HUES64 (cell line): ENCODE measurements at regions not wholly inside any gene's neighbourhood (a gene's known extent, or its start where the extent isn't known, plus 50 kb on each side); places are given as distances from the start of the nearest gene placed in this dataset.
"Not testable (repeated sequence)": the region's sequence is repeated elsewhere in the genome, so short reads cannot be mapped to it uniquely, and the experiment has no call there.

Experiments
- H3K27ac ChIP-seq: 2 replicates; pipeline ENCODE4 v1.7.0; 2013; ENCODE audit warnings: low read depth, low read length, inconsistent platforms
- H3K27me3 ChIP-seq: 2 replicates; pipeline ENCODE4 v1.6.1; 2013; ENCODE audit warnings: mild to moderate bottlenecking, low read length; ENCODE audit not compliant: insufficient read depth
- H3K36me3 ChIP-seq: 2 replicates; pipeline ENCODE4 v1.6.1; 2013; ENCODE audit warnings: mild to moderate bottlenecking, low read length; ENCODE audit not compliant: insufficient read depth
- H3K4me1 ChIP-seq: 2 replicates; pipeline ENCODE4 v1.6.1; 2013; ENCODE audit warnings: mild to moderate bottlenecking, low read length, moderate library complexity; ENCODE audit not compliant: insufficient read depth
- H3K4me3 ChIP-seq: 2 replicates; pipeline ENCODE4 v1.5.1; 2013; ENCODE audit warnings: mild to moderate bottlenecking, low read length, moderate library complexity
- H3K9ac ChIP-seq: 2 replicates; pipeline ENCODE4 v1.6.1; 2013; ENCODE audit warnings: mild to moderate bottlenecking, low read depth, low read length
- H3K9me3 ChIP-seq: 2 replicates; pipeline ENCODE4 v1.6.1; 2013; ENCODE audit warnings: low read depth, low read length; ENCODE audit not compliant: insufficient read depth
- WGBS: fragments of 150-250, 120-280 bp; methylation state at CpG from one replicate; pipeline ENCODE4 v1.1.7; 2013; ENCODE audit warnings: missing lambda C conversion rate; 5-methylcytosine and 5-hydroxymethylcytosine counted together

DNA sequence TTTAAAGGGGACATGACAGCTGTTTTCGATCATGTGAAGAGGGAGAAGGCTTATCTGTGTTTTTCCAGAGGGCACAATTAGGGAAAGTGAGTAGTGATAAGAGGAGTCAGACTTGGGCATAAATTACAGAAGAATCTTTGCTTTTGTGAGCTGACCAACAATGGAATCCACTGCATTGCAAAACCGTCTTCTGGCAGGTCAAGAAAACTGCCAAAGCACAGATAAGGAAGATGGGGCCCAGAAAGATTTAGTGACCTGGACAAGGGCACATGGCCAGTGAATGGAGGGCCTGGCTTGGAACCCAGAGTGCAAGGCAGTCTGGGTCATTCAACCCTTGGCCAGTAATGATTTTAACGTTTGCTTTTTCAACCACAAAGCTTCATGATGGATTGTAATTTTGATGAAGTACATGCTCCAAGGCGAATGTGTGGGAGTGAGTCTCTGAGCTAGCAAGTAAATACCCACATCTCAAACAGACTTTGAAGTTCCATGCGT lies 153.2 kb upstream of the MAST4 start:
- no peak overlapping the region for H3K4me3 ChIP-seq
- H3K4me1 ChIP-seq: no peaks in the 10 kb centered on the region
- H3K9ac ChIP-seq: no peak overlapping the region
- no peaks in the 10 kb centered on the region for H3K27me3 ChIP-seq
- H3K36me3 ChIP-seq: no peaks in the 10 kb centered on the region
- H3K27ac ChIP-seq: no peak overlapping the region
- 90% methylated on average over 3 of the region's 5 CpGs for WGBS
- no peaks in the 10 kb centered on the region for H3K9me3 ChIP-seq

- no peak overlapping the region for H3K9ac ChIP-seq
- H3K36me3 ChIP-seq: no peaks in the 10 kb centered on the region
- 94% methylated on average over 4 of the region's 4 CpGs for WGBS
- H3K9me3 ChIP-seq: no peaks in the 10 kb centered on the region
- no peak overlapping the region for H3K4me3 ChIP-seq
- no peak overlapping the region for H3K27ac ChIP-seq
- no peaks in the 10 kb centered on the region for H3K27me3 ChIP-seq
- H3K4me1 ChIP-seq: no peaks in the 10 kb centered on the region
These were observed 152.6 kb upstream of the MAST4 start for GRCh38 chr5:66443462-66444130.

DNA sequence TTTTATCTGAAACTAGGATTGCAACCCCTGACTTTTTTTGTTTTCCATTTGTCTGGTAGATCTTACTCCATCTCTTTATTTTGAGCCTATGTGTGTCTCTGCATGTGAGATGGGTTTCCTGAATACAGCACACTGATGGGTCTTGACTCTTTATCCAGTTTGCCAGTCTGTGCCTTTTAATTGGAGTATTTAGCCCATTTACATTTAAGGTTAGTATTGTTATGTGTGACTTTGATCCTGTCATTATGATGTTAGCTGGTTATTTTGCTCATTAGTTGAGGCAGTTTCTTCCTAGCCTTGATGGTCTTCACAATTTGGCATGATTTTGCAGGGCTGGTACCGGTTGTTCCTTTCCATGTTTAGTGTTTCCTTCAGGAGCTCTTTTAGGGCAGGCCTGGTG lies 148.1 kb upstream of the MAST4 start:
- H3K36me3 ChIP-seq, H3K4me1 ChIP-seq: not testable (repeated sequence)
- WGBS: 91% methylated on average over 1 of the region's 1 CpG

DNA sequence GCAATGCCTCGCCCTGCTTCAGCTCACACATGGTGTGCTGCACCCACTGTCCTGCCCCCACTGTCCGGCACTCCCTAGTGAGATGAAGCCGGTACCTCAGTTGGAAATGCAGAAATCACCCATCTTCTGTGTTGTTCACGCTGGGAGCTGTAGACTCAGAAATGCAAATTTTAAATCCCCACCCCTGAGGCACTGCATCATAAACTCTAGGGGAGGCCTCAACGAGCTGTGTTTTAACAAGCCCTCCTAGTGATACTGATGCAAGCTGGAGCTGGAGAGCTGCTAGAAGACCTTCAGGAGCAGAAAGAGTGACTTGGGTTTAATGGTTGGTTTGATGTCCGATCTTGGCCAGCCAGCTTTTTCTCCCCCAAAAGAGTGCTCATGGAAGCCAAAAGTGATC lies 146.0 kb upstream of the MAST4 start:
- no peaks in the 10 kb centered on the region for H3K4me1 ChIP-seq
- H3K4me3 ChIP-seq: no peak overlapping the region
- H3K27me3 ChIP-seq: no peaks in the 10 kb centered on the region
- peaks cover 18% of the 10 kb centered on the region for H3K9me3 ChIP-seq
- no peak overlapping the region for H3K9ac ChIP-seq
- 91% methylated on average over 6 of the region's 6 CpGs for WGBS
- H3K27ac ChIP-seq: no peak overlapping the region
- H3K36me3 ChIP-seq: no peaks in the 10 kb centered on the region

More for the DNA sequence above, 148.1 kb upstream of the MAST4 start:
- H3K27ac ChIP-seq, H3K4me3 ChIP-seq, H3K9ac ChIP-seq, H3K27me3 ChIP-seq: not testable (repeated sequence)
- peaks cover 18% of the 10 kb centered on the region for H3K9me3 ChIP-seq

DNA sequence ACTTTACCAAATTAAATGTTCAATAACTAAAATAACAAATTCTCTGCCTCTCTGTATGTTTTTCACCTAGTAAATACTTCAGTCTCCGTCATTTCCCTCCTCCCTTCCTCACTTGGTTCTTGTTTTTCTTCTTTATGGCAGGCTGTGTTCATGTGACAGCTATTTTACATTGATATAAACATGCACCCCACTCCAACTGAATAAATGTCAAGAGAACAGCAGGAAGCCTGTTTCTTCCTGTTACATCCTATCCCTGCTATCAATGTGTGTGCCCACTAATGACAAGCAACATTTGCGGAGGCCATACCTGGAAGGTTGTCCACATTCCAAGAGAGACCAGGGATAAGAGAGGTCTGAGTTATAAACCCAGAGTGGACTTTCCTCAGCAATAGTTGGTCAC lies 145.2 kb upstream of the MAST4 start:
- Histone ChIP-seq H3K27me3 (no peaks in the 10 kb centered on the region), H3K4me1 (no peaks in the 10 kb centered on the region), H3K36me3 (no peaks in the 10 kb centered on the region), H3K4me3 (no peak overlapping the region), H3K9me3 (peaks cover 18% of the 10 kb centered on the region), H3K27ac (no peak overlapping the region), H3K9ac (no peak overlapping the region)
- WGBS: 95% methylated on average over 2 of the region's 2 CpGs

GRCh38 chr5:66452109-66452508 lies 144.1 kb upstream of the MAST4 start:
- H3K27ac ChIP-seq: peak overlapping the region; percentile 65; the same call in 1 of the 2 replicates
- peaks cover 18% of the 10 kb centered on the region for H3K9me3 ChIP-seq
- no peaks in the 10 kb centered on the region for H3K27me3 ChIP-seq
- WGBS: 37% methylated on average over 1 of the region's 1 CpG
- H3K4me1 ChIP-seq: 0 out of 2 replicates have a peak, but pooled peaks cover 8% of the 10 kb centered on the region
- H3K36me3 ChIP-seq: no peaks in the 10 kb centered on the region
- H3K9ac ChIP-seq: no peak overlapping the region
- H3K4me3 ChIP-seq: no peak overlapping the region

DNA sequence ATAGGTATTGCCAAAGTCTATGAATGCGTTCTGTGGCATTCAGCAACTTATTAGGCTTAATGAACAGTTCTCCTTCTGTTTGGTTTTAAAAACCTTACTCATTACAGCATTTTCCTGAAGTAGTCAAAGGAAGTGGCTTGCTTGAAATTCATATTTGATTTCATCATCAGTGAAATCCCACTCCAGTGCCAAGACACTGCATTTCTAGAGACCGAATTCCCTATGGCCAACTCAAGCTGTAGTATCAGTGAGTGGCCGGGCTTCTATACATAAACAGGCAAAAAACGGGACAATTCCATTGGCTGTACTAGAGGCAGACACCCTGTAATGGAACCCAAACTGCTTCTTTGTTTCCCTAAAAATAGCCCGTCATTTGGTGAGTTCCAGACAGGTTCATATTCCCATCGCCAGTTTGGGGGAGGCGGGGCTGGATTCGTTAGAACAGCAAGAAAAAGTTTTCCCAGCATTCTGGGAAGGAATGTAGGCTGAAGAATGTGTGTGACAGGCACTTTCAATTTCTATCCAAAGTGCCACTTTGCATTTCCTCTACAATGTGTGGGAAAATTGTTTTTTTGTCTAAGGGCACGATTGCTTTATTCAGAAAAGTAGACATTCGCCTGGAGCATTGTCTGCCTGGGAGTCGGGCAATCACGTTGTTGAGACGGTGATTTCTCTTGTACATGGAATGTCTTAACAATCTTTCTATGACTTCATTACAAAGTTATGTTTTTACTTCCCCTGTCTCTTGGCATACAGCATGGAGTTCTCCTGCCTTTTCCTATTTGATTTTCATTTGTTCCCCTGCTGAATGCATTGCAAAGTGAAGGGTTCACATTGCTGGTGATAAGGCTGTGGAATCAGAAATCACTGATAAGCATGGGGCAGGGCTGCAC lies 141.8 kb upstream of the MAST4 start:
- no peaks in the 10 kb centered on the region for H3K27me3 ChIP-seq
- H3K27ac ChIP-seq: no peak overlapping the region
- H3K36me3 ChIP-seq: no peaks in the 10 kb centered on the region
- WGBS: 90% methylated on average over 13 of the region's 13 CpGs
- H3K9me3 ChIP-seq: peaks cover 18% of the 10 kb centered on the region
- H3K4me3 ChIP-seq: no peak overlapping the region
- H3K9ac ChIP-seq: no peak overlapping the region
- 0 out of 2 replicates have a peak, but pooled peaks cover 8% of the 10 kb centered on the region for H3K4me1 ChIP-seq

GRCh38 chr5:66459728-66460127 lies 136.5 kb upstream of the MAST4 start:
- H3K36me3 ChIP-seq: no peaks in the 10 kb centered on the region
- H3K9me3 ChIP-seq: peaks cover 5% of the 10 kb centered on the region; the same call in 1 of the 2 replicates
- H3K9ac ChIP-seq: no peak overlapping the region
- H3K27ac ChIP-seq: no peak overlapping the region
- WGBS: 95% methylated on average over 3 of the region's 3 CpGs
- H3K4me1 ChIP-seq: 0 out of 2 replicates have a peak, but pooled peaks cover 8% of the 10 kb centered on the region
- H3K4me3 ChIP-seq: no peak overlapping the region
- no peaks in the 10 kb centered on the region for H3K27me3 ChIP-seq

DNA sequence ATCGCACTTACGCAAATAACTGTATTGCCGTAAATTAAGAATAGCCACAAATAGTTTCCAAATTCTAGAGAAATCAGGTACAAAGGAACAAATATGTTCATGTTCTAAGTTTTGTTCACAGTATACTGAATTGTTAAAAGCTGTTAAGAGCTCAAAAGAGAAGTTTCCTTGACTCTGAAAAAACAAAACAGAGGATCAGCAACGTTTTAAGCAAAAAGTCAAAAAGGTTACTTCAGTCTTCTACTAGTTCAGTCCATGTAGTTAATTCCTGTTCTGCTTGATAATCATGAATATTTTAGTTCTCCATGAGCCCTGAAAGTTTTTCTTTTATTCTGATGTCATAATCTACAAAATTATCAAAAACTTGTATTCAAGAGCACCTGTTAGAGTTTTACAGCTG lies 128.6 kb upstream of the MAST4 start:
- H3K9ac ChIP-seq: no peak overlapping the region
- no peak overlapping the region for H3K27ac ChIP-seq
- H3K27me3 ChIP-seq: no peaks in the 10 kb centered on the region
- WGBS: 97% methylated on average over 4 of the region's 4 CpGs
- peaks cover 61% of the 10 kb centered on the region for H3K9me3 ChIP-seq
- no peaks in the 10 kb centered on the region for H3K4me1 ChIP-seq
- H3K4me3 ChIP-seq: no peak overlapping the region
- H3K36me3 ChIP-seq: no peaks in the 10 kb centered on the region

GRCh38 chr5:66469684-66470083 lies 126.5 kb upstream of the MAST4 start:
- no peaks in the 10 kb centered on the region for H3K36me3 ChIP-seq
- H3K9me3 ChIP-seq: peaks cover 57% of the 10 kb centered on the region
- no peaks in the 10 kb centered on the region for H3K27me3 ChIP-seq
- WGBS: 98% methylated on average over 1 of the region's 1 CpG
- no peak overlapping the region for H3K27ac ChIP-seq
- H3K4me3 ChIP-seq: no peak overlapping the region
- H3K9ac ChIP-seq: no peak overlapping the region
- no peaks in the 10 kb centered on the region for H3K4me1 ChIP-seq

- Histone ChIP-seq H3K36me3 (no peaks in the 10 kb centered on the region), H3K27me3 (no peaks in the 10 kb centered on the region), H3K4me3 (no peak overlapping the region), H3K9ac (no peak overlapping the region), H3K9me3 (peaks cover 49% of the 10 kb centered on the region), H3K27ac (no peak overlapping the region), H3K4me1 (peaks cover 5% of the 10 kb centered on the region; the same call in 1 of the 2 replicates)
- 94% methylated on average over 1 of the region's 1 CpG for WGBS
These were observed 124.2 kb upstream of the MAST4 start for GRCh38 chr5:66472010-66472409.
